HG02623 (cell line): ENCODE measurements at regions not wholly inside any gene's neighbourhood (a gene's known extent, or its start where the extent isn't known, plus 50 kb on each side); places are given as distances from the start of the nearest gene placed in this dataset.
"Not testable (repeated sequence)": the region's sequence is repeated elsewhere in the genome, so short reads cannot be mapped to it uniquely, and the experiment has no call there.

Source experiments
- ATAC-seq: cut with Tn5 transposase; IDR thresholded peaks from one replicate; pipeline ENCODE4 v1.9.1; 2021; ENCODE audit warnings: moderate library complexity; ENCODE audit not compliant: unreplicated experiment

DNA sequence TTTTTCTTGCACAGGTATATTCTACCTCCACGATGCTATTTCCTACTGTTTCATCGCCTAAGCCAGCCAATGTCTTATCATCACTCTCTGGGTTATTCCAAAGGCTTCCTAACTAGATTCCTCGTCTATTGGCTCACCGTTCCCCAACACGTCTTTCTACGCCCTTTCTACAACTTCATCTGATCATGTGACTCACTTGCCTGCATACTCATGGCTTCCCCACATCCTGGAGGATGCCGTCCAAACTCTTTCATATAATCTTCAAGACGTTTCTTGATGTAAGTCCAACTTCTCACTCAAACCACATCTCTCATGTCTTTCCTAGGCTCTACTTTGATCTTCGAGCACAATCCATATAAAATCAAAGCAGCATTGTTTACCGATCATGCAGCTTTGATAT lies 322.0 kb upstream of the PPARGC1A start:
- no peak for ATAC-seq

DNA sequence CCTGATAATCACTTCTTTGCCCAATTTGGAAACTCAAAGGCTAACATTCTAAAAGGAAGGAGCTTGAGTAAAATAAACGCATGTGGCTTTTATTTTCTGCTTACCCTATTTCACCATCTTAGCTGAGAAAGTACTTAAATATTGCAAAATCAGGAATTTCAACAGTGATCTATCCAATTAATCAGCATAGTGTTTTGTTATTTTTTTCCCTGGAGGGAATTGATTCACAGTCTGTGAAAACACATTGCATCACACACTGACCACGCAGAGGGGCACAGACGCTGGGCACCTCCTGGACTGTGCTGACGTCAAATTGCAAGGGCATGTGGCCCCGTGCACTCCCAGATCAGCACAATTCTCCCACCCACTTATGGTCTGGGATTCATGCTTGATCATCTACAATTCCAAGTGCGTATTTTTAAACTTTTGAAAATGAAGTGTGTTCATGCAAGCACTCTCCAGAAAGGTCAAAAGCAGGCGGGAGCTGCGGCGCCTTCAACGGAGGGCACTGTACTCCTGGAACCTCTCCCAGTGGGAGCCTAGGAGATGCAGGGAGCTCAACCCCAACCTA lies 320.6 kb upstream of the PPARGC1A start:
- ATAC-seq, result no peak

DNA sequence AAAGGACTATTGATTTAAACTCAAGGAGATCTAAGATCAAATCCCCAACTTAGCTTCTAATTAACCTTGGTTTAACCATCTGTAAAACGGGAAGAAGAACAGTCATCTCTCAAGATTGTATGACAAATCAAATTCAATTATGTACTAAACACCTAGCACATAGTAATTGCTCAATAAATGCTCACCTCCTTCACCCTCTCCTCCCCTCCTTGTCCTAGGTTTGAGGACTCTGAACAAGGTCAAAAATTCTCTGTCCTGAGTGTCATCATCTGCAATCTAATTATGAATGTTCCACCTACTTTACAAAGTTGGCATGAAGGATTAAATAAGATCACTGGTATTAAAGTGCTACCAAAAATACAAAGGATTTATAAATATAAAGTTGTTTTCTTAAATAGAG lies 320.1 kb upstream of the PPARGC1A start:
- ATAC-seq, result no peak

DNA sequence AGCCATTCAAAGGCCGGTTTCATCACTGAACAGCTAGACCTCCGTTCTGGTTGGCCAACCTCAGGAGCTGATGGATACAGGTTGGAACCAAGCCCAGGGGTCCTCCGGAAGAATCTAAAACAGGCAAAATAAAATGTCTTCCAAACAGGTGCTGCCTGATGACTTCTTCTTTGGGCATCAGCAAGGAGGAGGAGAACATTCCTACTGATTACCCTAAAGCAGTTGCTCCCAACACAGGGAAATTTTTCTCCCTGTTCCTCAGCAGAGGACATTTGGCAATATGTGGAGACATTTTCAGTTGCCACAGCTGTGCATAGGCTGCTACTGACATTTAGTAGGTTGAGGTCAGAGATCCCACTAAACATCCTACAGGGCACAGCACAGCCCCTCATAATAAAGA lies 319.3 kb upstream of the PPARGC1A start:
- no peak for ATAC-seq

DNA sequence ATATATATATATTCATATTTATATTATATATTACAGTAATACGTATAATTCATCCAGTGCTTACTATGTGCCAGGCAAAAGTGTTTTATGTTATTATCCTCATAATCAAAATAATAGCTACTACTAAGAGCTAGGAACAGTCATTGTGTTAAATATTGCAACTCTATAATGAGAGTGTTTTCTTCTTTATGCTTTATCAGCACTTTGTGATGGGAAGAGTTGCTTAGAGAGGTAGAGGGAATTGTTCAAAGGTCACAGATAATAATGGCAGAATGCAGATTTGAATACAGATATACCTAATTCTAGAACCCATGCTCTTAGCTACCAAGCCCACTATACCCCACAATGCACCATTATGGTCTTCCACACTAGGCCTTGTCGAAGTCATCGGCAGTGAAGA lies 318.8 kb upstream of the PPARGC1A start:
- no peak for ATAC-seq

DNA sequence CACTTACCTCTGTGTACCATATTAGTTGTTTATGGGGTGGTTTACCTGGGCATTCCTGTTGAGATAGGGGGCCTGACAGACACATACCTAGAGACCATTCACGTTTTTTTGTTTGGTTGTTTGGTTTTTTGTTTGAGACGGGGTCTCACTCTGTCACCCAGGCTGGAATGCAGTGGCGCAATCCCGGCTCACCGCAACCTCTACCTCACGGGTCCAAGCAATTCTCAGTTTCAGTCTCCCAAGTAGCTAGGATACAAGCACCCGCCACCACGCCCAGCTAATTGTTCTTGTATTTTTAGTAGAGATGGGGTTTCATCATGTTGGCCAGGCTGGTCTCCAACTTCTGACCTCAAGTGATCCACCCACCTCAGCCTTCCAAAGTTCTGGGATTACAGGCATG lies 314.9 kb upstream of the PPARGC1A start:
- not testable (repeated sequence) for ATAC-seq

DNA sequence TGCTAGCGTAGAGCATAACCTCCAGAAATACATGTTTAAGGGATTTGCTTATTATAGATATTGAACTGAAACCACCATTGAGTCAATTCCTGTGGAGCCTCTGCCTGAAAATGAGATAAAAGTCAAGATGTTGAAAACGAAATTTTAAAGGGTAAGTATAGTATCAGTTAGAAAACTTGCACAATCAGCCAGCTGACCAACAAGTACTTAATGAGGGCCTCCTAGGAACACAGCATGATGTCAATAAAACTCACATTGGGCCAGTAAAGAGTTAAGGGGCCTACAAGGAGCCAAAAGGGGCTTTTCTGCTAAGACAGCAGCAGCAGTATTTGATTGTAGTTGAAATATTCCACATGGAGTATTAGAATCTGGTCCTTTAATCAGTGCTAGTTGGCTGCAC lies 314.1 kb upstream of the PPARGC1A start:
- ATAC-seq, result no peak

DNA sequence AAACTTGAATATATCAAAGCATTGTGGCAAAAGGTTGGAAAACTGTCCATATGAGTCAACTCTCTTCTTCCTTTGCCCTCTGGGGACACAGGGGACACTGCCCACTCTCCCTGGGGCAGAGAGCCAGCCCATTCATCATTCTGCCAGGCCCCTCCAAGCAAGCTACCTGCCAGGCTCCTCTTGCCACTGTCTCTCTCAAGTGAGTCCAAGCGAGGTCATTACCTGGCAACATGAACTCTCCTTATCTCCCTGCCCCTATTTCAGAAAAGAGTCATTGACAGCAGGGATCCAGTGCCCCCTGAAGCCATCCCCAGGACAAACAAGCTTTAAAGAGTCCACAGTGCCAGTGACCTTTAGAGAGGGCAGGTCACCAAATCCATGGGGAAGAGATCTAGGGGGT lies 312.7 kb upstream of the PPARGC1A start:
- no peak for ATAC-seq

DNA sequence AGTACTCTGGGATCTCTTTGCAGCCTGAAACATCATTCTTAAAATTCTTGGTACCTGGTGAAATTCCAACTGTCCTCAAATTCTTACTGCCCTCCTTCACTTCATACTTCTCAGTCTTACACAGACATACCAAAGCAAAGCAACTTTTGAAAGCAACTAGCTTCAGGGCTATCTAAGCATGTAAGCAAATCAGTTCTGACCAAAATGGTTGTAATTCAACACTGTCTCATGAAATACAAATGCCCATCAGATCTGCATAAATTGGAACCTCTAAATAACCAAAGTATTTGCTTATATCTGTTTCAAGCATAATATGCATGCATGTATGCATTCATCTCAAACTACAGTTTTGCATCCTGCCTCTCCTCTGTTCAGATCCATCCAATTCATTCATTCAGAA lies 308.1 kb upstream of the PPARGC1A start:
- ATAC-seq, result no peak

DNA sequence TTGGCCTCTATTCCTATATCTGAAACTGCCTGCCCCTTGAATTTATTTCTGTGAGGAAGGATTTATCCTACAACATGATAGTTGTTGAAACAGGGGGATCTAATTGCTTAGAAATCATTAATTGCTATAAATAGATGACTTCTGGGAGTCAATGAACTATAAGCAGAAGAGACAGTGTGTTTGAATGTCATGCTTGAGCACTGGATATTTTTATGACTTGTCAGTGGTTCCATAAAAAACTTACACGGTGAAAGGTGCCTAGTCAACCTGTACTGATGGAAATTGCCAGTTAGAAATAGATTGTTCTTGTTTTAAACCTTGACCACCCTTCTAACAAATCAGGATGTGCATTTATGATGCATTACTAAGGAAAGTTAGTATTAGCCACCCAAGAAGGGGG lies 306.9 kb upstream of the PPARGC1A start:
- ATAC-seq, result no peak

DNA sequence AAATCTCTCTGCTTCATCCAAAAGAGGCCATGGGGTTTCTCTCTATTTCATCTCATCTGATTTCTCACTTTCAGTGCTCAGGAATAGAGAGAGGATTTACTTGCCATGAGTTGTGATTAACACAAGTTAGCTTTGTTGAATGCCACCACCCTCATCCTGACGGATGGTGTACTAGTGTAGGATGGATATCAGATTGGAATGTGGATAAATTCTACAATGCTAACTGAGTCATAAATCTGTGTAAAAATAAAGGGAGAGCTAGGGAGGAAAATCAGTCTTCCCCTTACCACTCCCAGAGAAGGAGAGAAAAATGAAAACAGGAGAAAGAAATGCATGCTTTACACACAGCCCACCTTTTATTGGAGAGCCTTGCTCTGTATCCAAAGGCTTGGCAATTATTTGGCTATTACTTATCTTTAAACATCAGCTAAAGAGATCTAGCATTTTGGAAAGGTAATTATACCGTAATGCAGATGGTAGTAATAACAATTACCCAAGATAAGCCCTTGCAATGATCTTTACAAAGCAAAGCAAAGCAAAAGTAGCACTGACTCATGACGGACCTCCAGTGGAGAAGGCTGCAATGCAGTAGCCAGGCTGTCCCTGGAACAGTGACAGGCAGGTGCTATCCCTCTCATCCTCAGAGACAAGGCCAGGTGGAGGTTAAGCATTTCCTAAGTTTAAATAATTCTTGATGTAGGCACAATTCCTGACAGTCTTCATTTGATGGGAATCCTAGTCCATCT lies 306.3 kb upstream of the PPARGC1A start:
- no peak for ATAC-seq

DNA sequence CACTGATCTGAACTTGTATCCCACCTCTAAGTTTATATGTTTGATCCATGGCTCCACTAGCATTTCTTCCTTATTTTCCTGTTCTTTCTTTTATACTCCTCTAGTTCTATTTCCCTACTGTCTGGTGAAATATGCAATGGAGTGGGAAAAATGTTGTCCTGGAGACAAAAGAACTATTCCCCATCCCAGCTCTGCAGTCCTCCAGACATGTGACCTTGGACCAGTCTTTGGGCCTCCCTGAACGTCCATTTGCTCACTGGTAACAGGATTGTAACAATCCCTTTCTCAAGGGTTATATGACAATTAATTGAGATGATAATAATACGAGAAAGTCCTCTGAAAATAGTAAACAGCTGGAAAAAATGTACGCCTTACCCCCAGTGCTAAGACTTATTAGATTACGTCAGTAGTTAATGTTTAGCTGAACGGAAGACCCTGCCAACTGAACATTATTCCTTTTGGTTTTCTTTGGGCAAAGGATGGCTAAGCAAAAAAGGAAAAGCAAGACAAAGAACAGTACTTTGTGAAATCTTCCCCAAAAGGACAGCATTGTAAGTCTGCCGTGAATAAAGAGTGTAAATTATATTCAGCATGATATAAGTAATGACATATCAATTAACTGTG lies 302.3 kb upstream of the PPARGC1A start:
- ATAC-seq, result no peak

DNA sequence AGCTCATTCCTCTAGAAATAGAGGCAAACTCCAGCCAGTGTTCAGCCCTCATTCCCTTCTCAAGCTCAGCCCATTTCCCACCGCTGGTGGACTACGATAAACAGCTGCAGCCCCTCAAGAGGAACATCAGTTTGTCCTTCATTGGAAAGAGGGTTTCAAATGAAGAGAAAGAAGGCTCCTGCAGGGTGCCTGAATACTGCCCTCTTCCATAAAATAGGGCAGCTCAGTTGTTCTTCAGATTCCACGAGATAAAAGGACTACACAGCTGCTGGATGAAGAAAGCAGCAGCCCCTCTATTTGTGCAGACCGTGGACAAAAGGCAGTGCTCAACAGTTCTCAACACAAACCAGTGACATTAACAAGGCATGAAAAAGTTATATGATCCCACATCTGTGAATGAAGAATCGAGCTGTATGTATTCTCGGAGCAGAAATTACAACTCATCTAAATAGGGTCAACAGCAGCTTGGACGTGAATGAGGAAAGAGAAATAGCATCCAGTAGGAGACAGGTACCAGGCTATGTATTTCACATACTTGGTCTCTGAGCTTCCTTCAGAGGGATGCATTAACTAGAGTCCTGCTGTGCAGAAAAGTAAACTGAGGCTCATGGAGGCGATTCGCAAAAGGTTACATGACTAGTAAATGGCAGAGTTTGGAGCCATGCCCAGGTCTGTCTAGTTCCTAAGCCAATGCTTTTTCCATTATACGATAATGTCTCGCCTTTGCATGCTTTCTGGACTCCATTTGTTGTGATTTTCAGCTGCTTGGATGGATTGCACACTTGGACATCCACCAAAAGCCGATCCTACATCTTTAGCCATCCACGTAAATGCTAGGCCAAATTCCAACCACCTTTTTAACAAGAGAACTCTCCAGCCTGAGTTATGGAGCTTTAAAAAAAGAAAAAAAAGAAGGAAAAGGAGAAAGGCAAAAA lies 301.2 kb upstream of the PPARGC1A start:
- no peak for ATAC-seq

DNA sequence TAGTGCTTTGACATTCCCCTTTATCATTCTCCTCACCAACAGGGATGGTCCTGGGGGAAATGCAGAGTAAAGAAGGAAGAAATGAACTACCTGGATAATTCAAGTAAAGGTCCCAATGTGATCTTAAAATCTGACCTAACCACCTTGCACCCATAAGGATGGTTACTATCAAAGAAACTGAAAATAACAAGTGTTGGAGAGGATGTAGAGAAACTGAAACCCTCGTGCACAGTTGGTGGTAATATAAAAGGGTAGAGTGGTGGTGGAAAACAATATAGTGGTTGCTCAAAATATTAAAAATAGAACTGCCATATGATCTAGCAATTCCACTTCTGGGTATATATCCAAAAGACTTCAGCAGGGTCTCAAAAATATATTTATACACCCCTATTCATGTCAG lies 298.6 kb upstream of the PPARGC1A start:
- ATAC-seq, result no peak

DNA sequence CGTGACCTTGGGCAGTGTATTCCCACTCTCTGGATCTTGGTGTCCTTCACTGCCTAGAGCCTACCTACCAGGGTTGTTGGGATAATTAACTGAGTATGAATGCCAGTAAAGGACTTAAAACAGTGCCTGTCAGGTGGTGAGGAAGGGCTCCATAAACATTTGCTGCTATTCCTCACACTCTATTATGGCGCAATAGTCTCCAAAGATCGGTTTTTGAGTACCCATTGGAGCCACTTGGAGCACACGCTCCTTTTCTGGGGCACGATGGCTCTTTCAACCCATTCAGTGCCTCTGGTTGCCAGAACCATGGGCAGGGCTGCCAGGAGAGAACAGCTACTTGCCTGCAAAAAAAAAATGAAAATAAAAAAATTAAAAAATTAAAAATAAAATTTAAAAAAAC lies 296.6 kb upstream of the PPARGC1A start:
- ATAC-seq, result no peak

DNA sequence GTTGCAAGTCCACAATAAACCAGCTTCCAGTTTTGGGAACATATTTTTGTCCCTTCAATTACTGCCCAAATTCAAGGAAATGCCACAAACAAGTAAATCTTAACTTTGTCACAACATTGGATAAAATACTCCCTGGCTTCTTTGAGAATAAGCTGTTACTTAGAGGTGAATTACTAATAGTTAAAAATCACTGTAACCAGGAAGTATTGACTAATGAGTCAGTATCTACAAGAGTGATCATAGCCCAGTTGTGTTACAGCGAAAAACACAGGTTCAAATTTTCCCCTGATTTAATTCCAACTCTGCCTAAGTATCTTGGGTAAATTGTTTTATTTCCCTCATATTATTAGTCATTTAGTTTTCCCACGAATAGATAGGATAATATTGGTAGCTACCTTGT lies 291.2 kb upstream of the PPARGC1A start:
- ATAC-seq, result no peak

DNA sequence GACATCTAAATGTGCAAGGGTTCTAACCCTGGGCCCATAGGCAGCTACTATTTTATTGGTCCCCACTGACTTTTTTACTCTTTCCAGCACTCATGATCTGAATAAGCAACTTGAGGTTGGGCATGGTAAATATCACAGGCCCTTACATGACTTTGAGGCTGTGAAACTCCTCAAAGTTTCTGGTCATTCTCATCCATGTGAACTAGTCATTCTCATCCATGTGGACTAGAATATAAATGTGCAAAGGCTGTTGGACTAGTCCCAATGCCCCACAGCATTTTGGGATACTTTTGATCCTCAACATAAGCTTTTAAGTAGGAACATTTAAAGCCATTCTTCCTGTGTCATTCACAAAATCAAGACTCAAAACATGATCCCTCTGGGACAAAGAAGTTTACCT lies 290.7 kb upstream of the PPARGC1A start:
- ATAC-seq, result no peak

DNA sequence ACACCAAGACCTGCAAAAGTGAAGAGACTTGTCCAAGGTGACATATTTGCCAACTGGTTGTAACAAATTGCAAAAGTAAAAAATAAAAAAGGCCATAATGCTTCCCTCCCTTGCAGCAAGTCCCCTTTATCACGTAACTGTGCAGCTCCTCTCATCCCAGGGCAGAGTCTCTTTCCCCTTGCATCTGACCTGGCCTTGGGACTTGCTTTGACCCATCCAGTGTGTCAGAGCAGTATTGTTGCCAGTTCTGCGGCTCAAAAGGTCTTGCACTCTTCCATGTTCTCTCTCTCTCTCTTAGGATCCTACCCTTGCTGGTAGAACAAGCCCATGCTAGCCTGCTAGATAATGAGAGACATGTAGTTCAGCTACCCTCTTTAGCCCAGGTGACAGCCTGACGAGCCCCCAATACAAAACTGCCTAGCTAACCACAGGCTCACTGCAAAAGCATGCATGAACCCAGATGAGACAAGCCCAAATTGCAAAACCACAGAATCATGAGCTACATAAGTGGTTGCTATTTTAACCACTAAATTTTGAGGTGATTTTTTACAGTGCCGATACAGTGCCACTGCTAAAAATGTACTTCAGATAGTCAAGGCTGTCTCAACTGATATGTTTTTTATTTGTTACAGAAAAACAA lies 289.5 kb upstream of the PPARGC1A start:
- no peak for ATAC-seq

DNA sequence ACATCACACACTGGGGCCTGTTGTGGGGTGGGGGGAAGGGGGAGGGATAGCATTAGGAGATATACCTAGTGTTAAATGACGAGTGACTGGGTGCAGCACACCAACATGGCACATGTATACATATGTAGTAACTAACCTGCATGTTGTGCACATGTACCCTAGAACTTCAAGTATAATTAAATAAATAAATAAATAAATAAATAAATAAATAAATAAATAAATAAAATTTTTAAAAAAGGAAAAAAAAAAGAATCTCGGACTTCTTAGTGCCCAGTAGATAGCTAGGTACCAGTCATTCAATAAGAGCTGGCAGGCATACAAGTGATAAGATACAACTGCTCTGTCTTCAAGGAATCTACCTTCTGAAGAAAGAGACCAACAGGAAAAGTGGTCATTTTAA lies 287.6 kb upstream of the PPARGC1A start:
- ATAC-seq, result not testable (repeated sequence)

DNA sequence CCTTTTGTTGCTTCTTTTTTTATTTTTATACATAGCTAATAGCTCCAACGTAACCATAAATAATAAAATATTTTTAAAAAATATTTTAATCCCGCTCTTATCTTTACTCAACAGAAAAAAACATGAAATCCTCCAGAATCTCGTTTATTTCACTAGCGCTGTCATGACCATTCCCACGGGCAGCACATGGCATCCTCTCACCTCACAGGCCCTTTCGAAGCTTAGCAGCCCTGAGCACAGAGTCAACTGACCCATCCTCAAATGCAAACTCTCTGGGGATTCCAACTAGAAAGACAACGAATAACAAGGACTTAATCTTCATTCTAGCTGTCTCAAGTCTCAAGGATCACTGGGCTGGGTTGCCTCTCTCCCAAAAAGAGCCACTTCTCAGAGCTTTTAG lies 285.9 kb upstream of the PPARGC1A start:
- no peak for ATAC-seq

DNA sequence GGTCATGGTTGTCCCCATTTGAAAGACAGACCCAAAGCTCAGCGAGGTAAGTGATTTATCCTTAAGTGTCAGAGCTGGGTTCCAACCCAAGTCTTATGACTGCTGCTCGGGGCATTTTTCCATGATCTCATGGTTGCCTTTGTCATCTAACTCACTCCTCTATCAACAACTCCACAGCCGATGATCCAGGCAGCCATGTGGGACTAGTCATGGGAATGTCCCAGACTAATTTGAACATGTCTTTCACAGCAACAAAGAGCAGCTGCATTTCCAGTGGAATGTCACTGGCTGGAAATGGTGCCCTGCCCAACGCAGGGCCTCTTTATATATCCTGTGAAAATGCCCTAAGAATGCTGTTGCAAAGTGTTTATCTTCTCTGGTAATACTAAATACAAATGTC lies 284.8 kb upstream of the PPARGC1A start:
- ATAC-seq, result no peak
